ENCODE measurements at regions not wholly inside any gene's neighbourhood (a gene's known extent, or its start where the extent isn't known, plus 50 kb on each side); places are given as distances from the start of the nearest gene placed in this dataset.

DNA sequence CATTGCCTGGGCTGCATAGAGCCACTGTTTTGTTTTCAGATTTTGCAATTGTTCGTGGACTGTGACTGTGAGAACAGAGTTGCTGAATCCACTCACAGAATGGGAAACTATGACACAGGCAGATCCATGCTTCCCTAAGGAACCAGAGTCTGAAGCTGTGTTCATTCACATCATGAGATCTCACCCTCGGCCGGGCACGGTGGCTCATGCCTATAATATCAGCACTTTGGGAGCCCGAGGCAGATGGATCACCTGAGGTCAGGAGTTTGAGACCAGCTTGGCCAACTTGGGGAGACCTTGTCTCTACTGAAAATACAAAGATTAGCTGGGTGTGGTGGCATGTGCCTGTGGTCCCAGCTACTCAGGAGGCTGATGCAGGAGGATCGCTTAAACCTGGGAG lies 139.2 kb upstream of the SALL4 start:
- TF ChIP-seq, protein P1, sequence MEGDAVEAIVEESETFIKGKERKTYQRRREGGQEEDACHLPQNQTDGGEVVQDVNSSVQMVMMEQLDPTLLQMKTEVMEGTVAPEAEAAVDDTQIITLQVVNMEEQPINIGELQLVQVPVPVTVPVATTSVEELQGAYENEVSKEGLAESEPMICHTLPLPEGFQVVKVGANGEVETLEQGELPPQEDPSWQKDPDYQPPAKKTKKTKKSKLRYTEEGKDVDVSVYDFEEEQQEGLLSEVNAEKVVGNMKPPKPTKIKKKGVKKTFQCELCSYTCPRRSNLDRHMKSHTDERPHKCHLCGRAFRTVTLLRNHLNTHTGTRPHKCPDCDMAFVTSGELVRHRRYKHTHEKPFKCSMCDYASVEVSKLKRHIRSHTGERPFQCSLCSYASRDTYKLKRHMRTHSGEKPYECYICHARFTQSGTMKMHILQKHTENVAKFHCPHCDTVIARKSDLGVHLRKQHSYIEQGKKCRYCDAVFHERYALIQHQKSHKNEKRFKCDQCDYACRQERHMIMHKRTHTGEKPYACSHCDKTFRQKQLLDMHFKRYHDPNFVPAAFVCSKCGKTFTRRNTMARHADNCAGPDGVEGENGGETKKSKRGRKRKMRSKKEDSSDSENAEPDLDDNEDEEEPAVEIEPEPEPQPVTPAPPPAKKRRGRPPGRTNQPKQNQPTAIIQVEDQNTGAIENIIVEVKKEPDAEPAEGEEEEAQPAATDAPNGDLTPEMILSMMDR (IDR thresholded peaks at IDR 0.05), result no peak
- TF ChIP-seq POLR2AphosphoS5 (IDR thresholded peaks at IDR 0.05; ENCODE audit: low read depth, low read length) (no peak), SIN3A (IDR thresholded peaks at IDR 0.05; ENCODE audit: borderline replicate concordance, insufficient read depth, low read depth, low read length) (no peak), TCF7L2 (IDR thresholded peaks at IDR 0.05; ENCODE audit: low read depth, low read length) (no peak)
- TF ChIP-seq, protein P2, sequence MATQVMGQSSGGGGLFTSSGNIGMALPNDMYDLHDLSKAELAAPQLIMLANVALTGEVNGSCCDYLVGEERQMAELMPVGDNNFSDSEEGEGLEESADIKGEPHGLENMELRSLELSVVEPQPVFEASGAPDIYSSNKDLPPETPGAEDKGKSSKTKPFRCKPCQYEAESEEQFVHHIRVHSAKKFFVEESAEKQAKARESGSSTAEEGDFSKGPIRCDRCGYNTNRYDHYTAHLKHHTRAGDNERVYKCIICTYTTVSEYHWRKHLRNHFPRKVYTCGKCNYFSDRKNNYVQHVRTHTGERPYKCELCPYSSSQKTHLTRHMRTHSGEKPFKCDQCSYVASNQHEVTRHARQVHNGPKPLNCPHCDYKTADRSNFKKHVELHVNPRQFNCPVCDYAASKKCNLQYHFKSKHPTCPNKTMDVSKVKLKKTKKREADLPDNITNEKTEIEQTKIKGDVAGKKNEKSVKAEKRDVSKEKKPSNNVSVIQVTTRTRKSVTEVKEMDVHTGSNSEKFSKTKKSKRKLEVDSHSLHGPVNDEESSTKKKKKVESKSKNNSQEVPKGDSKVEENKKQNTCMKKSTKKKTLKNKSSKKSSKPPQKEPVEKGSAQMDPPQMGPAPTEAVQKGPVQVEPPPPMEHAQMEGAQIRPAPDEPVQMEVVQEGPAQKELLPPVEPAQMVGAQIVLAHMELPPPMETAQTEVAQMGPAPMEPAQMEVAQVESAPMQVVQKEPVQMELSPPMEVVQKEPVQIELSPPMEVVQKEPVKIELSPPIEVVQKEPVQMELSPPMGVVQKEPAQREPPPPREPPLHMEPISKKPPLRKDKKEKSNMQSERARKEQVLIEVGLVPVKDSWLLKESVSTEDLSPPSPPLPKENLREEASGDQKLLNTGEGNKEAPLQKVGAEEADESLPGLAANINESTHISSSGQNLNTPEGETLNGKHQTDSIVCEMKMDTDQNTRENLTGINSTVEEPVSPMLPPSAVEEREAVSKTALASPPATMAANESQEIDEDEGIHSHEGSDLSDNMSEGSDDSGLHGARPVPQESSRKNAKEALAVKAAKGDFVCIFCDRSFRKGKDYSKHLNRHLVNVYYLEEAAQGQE (IDR thresholded peaks at IDR 0.05; ENCODE audit: insufficient read depth in 1 of 2, low read depth in 2 of 2, low read length in 1 of 2), result no peak
